Right ventricle myocardium inferior (tissue), 1 donor: ENCODE measurements at regions not wholly inside any gene's neighbourhood (a gene's known extent, or its start where the extent isn't known, plus 50 kb on each side); places are given as distances from the start of the nearest gene placed in this dataset.

Experiments used
- ATAC-seq: fragments of 200-7000 bp; cut with Tn5 transposase; one replicate; pipeline ENCODE4 v1.9.1; 2020; ENCODE audit warnings: mild to moderate bottlenecking, moderate library complexity
- DNase-seq: peaks from one replicate; pipeline ENCODE4 v3.0.0; 2021; ENCODE audit errors: missing footprints
- intact Hi-C: fragments of 100-400 bp; cut with DNase I; formaldehyde crosslinking; loops from one replicate; pipeline ENCODE4 v1.11.0; 2022
- donor health status: DM: no; HTN: yes; CAD: no; lungs with severe emphysema.

DNA sequence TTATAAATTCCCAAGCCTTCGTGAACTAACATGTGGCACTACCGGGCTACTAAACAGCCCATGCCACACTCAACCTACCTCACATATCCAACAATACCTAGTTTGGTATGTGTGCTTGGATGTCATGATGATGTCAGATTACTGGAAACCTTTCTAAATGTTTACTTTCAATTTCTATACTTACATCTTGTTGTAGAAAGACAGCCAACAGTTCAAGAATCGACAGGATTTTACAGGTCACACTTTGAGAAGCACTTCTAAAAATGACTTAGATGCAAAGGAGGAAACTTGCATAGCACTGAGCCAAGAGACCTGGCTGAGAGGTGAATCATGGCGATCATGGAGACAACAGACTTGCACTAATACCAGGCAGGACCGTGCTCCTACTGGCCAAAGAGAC, 209.9 kb downstream of the COL4A1 start:
- DNase-seq, result no peak
- ATAC-seq, result no peak
- intact Hi-C loops, result no loop called here

DNA sequence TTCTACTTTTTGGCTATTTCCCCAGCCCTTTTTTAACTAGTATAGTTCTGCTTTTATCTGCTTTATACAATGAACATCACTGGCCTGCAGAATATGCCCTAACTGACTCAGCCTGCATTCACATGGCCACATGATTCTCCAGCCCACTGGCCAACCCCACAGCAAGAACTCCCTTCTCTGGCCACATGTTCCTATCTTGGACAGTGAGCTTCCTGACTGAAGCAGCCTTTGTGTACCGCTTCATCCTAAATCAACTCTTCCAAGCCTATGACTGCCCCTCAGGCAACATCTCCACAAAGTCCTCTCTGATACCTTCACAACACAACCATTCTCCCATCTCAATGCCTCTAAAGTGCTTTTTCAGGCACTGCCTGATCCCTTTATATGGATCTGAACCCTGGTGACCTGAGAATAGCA, 214.1 kb downstream of the COL4A1 start:
- DNase-seq (no peak), ATAC-seq (no peak)
- intact Hi-C loops, result no loop called here

DNA sequence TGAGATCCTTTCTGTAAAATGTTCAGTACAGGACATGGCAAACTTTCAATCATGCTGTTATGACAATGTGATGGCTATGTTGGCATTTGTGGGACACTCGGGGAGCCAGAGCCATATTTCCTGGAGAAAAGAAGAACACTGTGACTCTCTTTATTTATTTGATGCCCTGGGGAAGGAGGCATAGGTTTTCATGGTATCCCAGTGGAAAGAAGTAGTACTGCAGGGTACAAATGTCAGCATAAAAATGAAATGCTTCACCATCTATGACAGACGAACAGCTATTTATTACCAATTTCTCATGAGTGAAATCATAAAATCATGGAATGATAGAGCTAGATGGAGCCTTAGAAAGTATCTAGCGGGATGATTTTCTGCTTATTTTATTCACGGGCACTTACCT, 217.1 kb downstream of the COL4A1 start:
- intact Hi-C loops, result no loop called here
- no peak for ATAC-seq
- no peak for DNase-seq

DNA sequence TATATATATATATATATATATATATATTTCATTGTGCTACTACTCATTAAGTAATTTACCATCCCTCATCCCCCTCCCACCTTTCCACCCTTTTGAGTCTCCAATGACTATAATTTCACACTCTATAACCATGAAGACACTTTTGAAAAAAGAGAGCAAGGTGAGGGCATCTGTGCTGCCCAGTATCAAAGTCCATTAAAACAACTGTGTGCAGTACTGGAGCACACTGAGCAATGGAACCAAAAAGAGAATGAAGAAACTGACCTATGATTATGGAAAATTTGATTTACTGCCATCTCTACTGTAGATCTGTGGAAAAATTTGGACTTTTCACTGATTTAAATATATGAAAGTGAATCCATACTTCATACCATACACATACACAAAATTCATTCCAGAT, 217.9 kb downstream of the COL4A1 start:
- no peak for ATAC-seq
- intact Hi-C loops, result no loop called here
- no peak for DNase-seq

DNA sequence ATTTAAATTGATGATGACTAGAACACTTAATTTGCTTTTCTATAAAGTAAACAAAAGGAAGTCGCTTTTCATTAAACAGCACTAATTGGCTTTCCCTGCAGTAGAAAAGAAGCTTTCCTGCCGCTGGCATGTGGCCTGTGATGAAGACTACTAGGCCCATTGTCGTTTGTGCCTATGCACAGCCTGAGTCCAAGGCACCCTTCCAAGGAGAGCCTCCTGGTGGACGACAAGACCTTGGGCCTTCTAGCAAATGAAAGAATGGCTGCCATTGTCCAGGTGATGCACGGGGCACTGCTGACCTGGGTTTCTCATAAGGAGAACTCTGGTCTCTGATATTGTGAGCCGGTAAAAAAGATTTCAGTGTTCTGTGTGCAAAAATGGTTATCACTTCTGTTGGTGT, 233.0 kb downstream of the COL4A1 start:
- no peak for ATAC-seq
- intact Hi-C loops, result no loop called here
- no peak for DNase-seq

DNA sequence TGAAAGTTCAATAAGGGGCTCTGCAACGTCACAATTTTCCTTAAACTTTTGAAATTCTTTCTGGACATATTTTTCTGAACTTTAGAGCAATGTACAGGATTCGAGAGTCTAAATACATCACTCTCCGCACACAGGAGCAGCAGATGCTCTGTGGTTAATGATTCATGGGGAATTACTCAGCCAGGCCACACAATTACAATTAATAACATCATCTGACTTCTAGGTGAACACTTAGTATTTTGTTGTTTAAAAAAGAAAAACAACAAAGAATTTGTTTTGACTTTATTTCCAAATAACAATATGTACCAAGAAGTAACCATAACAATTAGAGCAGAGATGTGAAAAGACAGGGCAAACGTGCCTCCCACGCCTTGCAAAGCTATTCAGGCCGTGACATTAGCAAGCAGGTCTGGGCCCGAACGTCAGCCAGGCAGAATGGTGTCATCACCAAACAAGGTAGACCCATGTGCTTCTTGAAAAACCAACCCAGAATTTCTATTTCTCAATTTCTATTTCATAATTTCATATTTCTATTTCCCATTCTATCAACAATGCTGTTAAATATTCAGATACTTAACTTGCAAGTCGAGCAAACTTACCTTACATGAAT, 236.3 kb downstream of the COL4A1 start:
- intact Hi-C loops, result no loop called here
- ATAC-seq, result no peak
- no peak for DNase-seq

DNA sequence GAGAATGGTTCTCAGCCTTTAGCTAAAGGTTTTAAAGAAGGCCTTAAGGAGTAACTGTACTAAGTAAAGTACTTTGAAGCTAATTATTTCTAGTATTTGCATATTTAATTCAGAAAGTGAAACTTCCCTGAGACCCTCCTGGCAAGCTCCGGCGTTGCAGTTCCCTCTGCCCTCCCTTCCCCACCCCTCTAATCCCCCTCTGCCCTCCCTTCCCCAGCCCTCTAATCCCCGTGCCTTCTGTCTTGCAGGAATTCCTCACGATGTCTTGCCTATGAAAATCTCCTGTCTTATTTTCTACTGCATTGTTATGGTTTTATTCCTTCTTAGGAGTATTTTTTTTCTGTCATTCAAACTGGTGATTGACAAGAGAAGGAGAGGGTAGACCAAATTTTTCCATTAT, 236.9 kb downstream of the COL4A1 start:
- ATAC-seq, result no peak
- intact Hi-C loops, result no loop called here
- no peak for DNase-seq

DNA sequence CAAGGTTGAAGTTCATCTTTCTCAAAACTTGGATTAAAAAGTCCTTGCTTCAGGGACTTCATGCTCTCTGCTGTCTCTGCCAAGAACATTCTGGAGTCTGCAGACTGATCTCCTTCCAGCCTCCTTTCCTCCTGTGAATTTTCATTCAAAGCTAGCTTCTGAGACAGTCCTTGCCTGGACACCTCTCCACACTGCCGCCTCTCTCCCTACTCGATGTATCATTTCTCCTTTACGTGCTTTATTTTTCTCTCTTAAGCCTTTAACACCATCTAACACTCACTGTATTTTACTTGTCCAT, 238.8 kb downstream of the COL4A1 start:
- ATAC-seq, result peak; percentile 84
- DNase-seq, result no peak
- intact Hi-C loops, result no loop called here

DNA sequence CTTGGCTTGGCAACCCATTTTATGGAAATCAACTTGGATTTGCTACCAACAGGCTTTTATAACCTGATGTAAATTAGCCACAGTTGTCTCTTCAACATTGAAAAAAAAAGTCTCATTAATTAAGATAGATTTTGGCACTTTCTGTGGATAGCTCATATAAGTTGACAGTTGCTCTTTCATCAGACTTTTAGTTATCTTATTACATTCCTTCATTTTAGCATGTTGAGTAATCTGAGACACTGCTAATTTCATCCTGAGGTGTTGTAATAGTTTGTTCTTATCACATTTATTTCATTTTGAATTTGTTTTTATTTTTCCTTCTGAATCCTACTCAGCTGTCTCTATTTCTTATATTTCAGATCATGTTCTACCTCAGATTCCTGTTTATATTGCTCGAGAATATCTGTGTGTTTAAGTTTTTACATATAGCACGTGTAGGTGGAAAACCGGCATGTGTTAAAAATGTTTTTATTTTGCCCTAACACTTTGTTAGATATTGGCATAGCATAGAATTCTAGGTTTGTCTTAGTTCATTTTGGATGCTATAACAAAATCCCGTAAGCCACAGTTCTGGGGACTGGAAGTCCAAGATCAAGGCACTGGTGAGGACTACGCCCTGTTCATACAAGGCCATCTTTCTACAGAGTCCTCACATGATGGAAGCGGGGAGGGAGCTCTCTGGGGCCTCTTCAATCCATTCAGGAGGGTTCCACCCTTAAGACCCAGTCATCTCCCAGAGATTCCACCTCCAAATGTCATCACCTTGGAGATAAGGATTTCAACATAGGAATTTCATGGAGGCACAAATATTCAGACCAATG, 239.4 kb downstream of the COL4A1 start:
- intact Hi-C loops, result no loop called here
- ATAC-seq (peak; percentile 96), DNase-seq (no peak)

DNA sequence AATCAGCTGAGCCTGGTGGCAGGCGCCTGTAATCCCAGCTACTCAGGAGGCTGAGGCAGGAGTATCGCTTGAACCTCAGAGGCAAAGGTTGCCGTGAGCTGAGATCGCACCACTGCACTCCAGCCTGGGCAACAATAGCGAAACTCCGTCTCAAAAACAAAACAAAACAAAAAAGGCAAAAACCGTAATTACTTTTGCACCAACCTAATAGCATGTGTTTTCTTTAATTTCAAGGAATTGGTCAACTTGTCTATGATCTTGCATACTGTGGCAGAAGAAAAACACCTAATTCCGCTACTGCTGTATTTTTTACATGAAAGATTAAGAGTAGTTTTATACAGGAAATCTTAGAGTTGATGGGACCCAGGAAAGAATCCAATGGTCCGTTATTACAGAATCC, 241.2 kb downstream of the COL4A1 start:
- intact Hi-C loops, result no loop called here
- DNase-seq (no peak), ATAC-seq (no peak)

DNA sequence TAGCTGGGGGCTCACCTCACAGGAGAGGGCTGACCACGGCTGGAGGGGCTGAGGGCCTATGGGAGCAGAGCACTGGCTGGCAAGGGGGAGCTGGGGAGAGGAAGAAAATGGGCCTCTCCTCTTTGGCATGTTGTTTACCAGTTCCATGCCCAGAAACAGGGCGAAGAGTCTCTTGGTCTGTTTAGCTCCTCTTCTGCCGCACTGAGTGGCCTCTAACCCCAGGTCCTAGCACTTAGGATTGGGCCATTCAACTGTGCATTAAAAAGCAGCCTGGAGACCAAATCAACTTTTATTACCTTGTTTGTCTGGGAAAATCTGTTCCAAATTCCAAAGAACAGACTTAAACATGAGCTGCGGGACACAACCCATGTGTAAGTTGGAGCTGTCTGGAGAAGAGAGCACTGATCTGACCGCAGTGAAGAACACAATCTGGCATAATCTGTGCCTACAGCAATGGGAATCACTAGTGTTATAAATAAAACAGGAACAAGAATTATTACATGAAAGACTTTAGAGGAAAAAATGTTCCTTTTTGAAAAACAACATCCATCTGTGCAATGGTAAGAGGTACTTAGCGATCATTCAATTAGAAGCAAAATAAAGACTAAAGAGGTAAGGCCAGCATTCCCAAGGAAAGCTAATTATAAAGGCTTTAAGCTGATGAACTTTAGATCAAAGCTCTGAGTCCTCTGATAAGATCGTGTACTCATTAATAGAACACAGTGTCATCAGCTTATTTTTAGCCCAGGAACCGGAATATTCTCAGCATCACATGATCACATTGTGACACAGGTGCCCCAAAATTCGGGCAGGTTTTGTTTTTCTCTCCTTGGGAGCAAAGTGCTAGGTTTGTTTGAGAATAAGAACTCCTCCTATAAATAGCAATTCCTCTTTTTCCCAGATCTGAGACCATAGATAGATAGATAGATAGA, 243.2 kb downstream of the COL4A1 start:
- DNase-seq (no peak), ATAC-seq (no peak)
- intact Hi-C loops, result no loop called here

DNA sequence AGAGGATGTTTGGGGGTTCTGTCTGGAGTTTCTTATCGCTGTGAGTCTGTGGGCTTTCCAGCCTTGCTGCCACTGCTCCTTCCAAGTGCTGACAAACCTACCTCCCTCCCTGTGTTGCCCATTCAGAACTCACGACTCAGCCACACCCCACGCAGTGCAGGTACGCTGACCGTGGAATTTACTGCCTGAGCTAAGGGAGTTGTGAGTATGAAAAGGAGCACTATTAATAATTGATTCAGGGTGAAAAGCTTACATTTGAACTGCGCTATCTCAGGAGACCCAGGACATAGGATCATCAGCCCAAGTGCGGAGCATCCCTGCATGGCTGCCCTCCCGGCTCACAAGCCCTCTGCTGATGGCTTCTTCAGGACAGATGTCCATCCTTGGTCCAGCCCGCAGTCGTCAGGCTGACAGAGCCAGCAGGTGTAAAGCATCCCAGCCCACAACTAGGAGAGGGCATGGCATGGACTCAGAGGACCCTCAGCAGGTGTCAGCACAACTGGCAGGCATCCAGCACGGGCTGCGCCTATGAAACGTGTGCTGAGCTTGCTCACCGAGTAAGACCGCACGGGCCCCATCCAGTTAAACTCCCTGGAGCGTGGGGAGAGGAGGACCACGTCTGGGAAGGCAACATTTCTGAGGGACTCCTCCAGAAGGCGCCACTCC, 244.0 kb downstream of the COL4A1 start:
- intact Hi-C loops, result no loop called here

DNA sequence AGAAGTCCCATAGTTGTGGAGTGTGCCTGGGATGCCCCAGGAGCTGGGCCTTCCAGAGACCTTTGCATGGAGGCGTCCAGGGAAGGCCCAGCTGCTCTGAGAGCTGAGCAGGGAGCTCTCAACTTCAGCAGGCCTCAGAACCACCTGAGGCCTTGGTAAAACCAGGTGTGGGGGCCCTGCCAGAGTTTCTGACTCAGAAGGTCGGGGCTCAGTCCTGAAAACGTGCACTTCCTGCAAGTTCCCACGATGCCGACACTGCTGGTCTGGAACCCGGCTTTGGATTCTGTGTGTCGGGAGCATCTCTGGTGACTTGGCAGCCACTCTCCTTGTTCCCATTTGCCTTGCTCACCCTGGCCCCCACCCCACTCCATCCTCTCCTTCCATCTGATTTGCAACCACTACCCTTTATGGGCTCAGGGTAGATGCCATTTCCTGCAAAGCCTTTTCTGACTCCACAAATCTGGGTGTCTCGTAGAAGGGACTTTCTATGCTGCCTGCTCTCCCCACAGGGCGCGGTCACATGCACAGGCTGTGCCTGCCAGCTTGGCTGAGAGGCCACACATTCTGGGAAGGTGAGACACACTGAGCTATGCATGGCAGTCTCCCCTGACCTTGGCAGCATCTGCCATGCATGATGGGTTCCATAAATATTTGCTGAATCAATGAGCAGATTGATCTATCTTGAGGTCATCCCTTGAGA, 244.7 kb downstream of the COL4A1 start:
- intact Hi-C loops, result no loop called here
- no peak for DNase-seq
- ATAC-seq, result peak; percentile 86

More for the DNA sequence above, 244.0 kb downstream of the COL4A1 start:
- no peak for DNase-seq
- ATAC-seq, result peak; percentile 6

DNA sequence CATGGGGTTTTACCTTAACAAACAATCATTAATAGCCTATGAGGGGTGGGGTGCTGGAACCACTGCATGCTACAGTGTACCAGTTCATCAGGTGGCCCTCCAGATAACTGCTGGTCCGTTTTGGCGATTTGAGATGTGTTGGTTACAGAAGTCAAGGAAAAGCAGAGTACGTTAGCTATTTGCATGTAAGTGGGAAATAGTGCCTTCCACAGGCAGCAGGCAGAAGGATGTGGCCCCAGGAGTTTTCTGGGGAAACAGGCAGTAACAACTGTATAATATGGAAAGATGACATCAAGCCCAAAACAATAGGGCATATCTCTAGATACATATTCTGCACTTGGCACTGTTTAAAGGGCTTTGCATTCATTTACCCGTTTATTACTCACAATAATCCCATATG, 245.7 kb downstream of the COL4A1 start:
- intact Hi-C loops, result no loop called here
- DNase-seq (no peak), ATAC-seq (no peak)

DNA sequence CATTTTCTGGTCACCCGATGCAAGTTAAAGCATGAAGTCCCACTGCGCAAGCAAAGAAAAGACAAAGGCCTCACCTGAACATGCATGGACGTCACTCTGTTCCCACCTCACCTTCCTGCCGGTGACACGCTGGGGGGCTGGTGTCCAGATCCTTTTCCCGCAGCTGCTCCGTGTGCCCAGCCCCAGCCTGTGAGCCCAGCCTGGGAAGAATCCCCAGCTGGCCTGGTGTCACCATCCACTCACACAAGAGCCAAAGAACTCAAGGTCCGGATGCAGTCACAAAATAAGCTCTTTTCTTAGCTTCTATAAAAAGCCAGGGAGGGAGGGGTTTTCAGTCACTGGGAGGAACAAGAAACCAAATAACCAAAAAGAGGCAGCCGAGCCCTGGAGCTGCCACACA, 249.9 kb downstream of the COL4A1 start:
- intact Hi-C loops, result no loop called here
- ATAC-seq (no peak), DNase-seq (no peak)

DNA sequence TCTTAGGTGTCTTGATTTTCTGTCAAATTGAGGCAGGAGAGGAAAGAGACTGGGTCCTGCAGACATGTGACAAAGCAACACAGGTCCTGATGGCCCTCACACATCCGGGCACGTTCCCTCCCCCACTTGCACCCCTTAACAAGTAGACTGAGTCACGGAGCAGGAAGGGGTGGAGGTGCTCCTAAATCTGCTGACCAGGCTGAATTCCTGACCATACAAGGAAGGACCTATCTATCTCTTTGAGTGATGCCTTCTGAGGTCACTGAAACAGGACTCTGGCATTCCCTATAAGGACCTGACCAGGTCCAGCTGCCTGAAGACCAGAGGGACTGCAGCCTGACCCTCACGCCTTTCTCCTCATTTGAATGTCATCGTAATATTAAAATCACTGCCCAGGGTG, 250.3 kb downstream of the COL4A1 start:
- intact Hi-C loops, result no loop called here
- DNase-seq, result no peak
- ATAC-seq, result no peak

DNA sequence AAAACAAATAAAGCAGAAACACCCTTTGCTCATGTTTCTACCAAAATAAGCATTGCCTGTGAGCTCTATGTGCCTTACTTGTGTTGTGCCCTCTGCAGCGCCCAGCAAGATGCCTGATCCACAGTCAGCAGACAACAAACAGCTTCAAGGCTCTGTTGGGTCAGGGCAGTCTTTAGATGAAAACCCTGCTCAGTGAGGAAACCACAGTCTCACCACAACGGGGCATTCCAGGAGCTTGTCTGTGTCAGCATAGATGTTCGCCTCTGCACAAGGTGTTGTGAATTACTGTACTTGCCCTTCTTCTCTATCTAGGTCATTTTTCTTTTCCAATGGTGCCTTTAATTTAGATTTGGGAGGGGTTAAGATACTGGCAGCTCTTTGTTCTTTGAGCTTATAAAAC, 251.9 kb downstream of the COL4A1 start:
- intact Hi-C loops, result no loop called here
- DNase-seq (no peak), ATAC-seq (no peak)

DNA sequence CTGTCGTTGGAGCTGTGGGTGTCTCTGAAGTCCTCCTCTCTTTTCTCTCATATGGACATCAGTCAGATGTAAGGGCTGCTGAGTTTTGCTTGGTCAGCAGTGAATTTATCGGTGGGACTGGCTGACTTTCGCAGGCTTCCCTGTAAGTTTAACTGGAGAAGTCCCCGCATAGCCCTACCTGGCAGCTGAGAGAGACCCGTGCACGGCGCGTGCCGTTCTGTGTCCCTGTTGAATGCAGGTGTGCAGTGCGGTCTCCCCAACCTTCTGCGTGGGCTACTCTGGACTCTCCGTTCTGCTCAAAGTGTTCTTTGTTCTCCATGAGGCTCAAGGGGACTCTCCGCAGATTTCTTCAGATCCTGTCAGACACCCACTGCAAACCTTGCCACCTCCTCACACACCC, 252.9 kb downstream of the COL4A1 start:
- ATAC-seq (no peak), DNase-seq (no peak)
- intact Hi-C loops, result no loop called here

DNA sequence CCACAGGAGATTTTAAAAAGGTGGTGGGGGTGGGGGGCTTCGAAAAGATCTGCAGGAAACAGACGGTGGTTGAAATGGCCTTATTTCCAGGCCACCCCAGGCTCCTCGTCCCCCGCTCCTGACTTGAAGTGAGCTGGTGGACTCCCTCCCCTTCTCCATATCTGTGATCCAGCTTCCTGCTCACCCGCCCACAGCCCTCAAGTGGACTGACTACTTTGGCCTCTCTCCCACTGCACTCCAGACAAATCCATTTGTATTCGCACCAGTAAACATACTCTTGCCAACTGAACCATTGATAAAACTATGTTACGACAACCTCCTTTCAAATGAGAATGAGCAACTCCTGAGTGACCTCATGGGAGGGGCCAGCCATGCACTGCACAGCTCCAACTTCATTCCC, 259.5 kb downstream of the COL4A1 start:
- DNase-seq (peak; percentile 84), ATAC-seq (peak; percentile 99)
- intact Hi-C loops, result no loop called here
